ENCODE measurements at regions not wholly inside any gene's neighbourhood (a gene's known extent, or its start where the extent isn't known, plus 50 kb on each side); places are given as distances from the start of the nearest gene placed in this dataset.
"Not testable (repeated sequence)": the region's sequence is repeated elsewhere in the genome, so short reads cannot be mapped to it uniquely, and the experiment has no call there.

GRCh38 chr2:215861607-215862350, 151.6 kb downstream of the MREG start:
- no peak for DNase-seq

- no peak for DNase-seq
Observed at GRCh38 chr2:215856080-215856479, 157.3 kb downstream of the MREG start.

DNA sequence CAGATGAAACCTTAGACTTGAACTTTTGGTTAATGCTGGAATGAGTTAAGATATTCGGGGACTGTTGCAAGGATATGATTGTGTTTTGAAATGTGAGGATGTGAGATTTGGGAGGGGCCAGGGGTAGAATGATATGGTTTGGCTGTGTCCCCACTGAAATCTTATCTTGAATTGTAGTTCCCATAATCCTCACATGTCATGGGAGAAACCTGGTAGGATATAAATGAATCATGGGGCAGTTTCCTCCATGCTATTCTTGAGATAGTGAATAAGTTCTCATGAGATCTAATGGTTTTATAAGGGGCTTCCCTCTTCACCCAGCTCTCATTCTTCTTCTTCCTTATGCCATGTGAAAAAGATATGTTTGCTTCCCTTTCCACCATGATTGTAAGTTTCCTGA, 158.0 kb downstream of the MREG start:
- DNase-seq, result not testable (repeated sequence)

- no peak for DNase-seq
Observed at GRCh38 chr2:215854008-215854407, 159.3 kb downstream of the MREG start.

- no peak for DNase-seq
Observed at GRCh38 chr2:215851696-215852095, 161.7 kb downstream of the MREG start.

DNA sequence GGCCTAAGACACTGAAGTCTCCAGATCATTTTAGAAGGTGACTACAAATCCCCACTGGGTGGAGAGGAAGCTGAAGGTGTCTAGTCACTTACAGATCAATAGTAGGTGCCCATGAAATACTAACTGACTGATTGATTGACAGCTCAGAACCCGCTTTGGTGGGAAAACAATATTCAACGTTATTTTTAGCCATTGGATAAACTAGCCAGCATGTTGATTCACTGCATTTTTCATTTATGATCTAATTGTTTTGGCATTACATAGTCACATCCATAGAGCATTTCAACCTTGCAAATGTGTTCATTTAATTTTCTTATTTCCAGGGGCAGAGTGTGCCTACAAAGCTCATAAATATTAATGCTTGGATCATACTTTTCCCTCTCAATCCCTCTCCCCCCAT, 162.3 kb downstream of the MREG start:
- DNase-seq, result no peak

DNA sequence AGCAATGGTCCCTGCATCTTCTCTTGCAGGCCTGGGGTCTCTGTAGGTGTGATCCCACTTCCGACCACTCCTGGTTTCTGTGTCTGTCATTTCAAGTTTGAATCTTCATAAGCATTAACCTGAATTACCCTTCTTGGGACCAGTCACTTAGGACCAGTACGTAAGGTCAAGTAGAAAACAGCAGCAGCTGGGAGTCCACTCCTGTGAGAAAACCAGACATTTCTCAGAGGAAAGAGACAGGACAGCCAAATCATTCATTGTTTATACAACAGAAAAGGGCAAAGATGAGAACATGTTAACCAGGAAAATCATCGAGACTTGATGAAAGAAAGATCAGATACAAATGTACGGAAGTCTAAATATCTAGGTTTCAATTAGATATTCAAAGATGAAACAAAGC, 163.0 kb downstream of the MREG start:
- DNase-seq, result no peak

- DNase-seq, result no peak
Observed at GRCh38 chr2:215849771-215850170, 163.6 kb downstream of the MREG start.

DNA sequence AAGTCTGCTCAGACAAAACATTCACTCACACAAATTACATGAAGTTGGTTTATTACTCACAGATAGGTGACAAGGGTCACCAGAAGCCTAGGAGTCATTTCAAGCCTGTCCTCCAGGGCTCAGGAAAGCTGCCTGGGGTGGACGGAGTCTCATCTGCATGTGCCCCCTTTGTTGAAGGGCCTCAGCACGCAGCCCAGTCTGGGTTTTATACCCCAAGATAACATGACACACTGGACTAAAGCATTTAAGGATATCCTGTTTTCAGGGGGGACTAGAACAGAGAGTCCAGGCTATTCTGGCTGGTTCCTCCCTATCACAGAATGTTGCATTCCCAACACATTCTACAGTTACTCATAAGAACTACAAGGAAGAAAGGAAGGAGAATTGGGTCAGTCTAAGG, 164.7 kb downstream of the MREG start:
- no peak for DNase-seq

DNA sequence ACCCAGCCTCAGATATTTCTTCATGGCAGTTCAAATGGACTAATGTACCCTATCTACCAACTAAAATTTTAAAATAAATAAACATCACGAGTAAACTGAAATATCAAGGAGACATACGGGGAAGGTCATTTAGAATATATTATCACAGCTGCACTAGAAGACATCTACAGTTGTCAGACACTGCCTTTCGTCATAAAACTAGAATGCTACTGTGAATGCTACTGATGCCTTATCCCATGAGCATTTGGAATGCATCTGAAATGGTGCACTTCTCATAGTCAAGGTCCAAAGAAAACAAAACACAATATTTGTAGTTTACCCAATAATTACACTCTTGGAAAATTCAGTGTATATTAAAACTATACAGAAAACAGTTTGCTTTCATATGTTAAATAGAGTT, 165.2 kb downstream of the MREG start:
- no peak for DNase-seq

DNA sequence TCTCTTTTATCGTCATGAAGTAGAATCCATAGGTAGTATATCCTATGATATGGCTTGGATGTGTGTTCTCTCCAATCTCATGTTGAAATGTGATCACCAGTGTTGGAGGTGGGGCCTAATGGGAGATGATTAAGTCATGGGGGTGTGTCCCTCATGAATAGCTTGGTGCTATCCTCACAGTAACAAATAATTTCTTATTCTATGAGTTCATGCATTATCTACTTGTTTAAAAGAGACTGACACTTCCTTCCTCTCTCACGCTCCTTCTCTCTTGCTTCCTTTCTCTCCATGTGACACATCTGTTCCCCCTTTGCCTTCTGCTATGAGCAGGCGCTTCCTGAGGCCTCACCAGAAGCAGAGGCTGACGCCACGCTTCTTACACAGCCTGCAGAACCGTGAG, 165.6 kb downstream of the MREG start:
- no peak for DNase-seq

DNA sequence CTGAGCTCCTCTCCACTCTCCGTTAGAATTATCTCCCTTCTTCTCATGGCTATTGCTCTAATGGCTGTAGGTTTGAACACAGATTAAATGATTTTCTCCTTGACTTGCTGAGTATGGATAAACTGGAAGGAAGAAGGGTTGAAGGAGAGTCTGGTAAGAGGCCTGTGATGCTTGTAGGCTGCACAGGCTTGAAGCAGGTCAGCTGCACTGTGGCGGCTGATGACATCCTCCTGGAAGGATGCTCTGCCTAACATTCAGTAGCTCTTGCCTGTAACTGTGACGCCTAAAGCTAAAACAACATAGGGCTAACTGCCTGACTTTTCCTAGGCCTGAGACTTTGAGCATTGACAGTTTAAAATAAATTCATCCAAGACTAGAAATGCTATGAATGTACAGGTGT, 166.3 kb downstream of the MREG start:
- no peak for DNase-seq

DNA sequence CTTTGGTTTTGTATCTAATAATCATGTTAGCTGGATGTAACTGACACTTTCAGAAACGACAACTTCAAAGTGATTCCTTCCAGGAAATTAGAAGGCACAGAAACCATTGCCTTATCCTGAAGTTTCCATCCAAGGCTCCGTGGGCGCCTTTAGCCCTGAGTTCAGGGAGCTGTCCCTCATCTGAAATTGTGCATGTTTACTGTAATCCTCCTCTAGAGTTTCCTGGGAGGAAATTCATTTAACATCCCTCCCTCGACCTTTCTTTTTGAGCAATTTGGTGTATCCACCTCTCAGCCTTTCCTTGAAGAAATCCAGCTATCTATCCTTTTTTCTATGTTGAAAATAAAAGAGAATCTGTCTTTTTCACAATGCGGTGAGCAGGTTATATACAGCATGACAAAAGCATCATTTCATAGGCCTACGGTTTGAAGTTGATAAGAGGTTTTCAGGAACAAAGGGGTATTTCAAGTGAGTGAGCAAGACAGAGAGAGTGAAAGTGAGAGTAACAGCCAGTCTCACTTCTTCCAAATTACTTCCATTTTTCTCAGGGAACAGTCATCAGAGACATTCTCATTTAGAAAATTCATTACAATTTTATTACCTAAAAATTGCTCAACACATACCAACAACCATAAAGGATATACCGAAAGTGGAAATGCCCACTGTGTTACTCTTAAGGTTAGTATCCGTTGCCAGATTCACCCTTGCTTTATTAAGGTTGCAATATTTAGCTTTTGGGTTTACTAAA, 167.3 kb downstream of the MREG start:
- DNase-seq, result no peak

- no peak for DNase-seq
Observed at GRCh38 chr2:215843579-215843978, 169.8 kb downstream of the MREG start.

DNA sequence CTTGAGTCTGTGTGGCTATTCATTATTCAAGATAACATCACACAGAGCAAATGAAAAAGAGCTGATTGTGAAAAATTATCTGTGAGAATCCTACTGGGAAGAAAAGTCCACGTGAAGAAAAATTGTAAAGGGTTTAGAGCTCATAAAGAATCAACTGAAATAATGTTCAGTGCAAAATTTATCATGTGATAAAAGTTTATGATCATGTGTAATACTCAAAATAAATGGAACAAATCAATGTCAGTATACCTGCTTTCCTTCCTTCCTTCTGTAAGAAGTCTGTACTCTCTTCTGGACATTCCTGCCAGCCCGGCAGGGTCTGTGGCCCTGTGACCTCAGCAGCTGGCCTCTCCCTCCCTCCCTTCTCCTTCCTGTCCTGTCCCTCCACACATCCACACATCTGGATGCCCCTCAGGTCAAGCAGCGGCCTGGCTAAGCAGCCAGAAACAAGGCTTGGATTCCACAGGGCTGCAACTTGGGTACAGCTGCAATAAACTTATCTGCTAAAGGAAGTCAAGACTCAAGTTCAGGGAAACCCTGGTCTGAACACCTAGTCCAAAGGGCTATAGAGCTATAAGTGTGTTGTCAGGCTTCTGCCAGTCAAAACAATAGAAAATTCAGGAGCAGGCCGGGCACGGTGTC, 172.1 kb downstream of the MREG start:
- DNase-seq, result no peak

GRCh38 chr2:215839816-215840215, 173.5 kb downstream of the MREG start:
- no peak for DNase-seq

GRCh38 chr2:215839309-215839708, 174.0 kb downstream of the MREG start:
- no peak for DNase-seq

- no peak for DNase-seq
Observed at GRCh38 chr2:215836881-215837280, 176.5 kb downstream of the MREG start.

GRCh38 chr2:215835657-215836056, 177.7 kb downstream of the MREG start:
- DNase-seq, result no peak

DNA sequence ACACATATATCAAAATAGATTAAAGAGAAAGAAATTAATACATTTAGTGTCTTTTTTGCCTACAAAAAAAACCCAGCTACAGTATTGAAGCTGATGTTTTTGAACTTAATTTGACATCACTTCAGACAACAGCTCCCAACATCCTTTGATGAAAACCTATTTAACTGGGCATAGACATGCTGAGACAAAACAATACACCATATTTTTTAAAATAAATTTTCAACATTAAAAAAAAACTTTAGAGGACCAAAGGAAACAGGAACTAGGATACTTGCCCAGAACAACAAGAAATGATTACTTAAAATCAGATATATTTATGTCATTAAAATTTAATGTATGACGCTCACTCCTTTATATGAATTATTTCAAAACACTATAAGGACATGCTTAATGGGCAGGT, 178.1 kb downstream of the MREG start:
- DNase-seq, result no peak

DNA sequence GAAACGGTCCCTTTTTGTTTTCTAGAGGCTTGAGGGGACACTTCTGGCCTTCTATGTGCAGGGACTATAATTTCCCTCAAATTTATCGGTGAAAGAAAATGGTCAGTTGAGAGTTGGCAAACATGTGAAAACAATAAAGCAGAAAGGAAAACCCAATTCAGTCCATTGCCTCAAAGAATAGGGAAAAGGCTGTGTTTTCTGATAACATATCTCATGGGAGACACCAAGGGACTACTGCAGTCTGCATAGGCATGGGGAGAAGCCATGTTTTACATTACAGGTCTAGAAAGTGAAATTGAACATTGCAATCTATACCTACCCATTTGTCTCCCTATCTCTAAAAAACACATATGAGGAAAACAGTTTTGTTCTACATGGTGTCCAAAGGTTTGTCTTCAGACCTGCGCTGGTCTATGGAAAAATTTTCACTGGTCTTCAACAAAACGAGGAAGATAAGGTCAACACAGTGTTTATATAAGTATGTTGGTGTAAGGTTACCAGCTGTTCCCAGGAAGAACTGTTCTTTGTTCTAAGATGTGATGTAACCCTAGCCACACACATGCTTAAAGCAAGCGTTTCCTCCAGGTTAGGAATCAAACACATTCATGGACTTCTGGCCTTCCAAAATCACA, 179.7 kb downstream of the MREG start:
- DNase-seq, result peak; percentile 90

DNA sequence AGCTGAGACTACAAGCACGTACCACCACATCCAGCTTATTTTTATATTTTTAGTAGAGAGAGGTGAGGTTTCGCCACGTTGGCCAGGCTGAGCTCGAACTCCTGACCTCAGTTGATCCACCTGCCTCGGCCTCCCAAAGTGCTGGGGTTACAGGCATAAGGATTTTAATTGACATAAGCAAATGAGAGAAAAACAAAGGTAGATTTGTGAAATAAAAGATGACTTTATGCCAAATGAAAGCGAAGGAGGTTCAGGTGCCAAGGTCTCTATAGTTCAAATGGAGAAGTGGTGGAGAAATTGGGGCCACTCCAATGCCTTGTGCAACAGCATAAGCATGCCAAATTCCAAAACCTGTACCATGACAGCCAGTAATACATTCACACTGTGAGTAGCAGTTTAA, 180.6 kb downstream of the MREG start:
- DNase-seq, result no peak

- DNase-seq, result no peak
Observed at GRCh38 chr2:215831296-215831913, 181.9 kb downstream of the MREG start.

Measured in DMS153 (cell line).